ENCODE measurements at regions not wholly inside any gene's neighbourhood (a gene's known extent, or its start where the extent isn't known, plus 50 kb on each side); places are given as distances from the start of the nearest gene placed in this dataset.

- TF ChIP-seq, protein P1, sequence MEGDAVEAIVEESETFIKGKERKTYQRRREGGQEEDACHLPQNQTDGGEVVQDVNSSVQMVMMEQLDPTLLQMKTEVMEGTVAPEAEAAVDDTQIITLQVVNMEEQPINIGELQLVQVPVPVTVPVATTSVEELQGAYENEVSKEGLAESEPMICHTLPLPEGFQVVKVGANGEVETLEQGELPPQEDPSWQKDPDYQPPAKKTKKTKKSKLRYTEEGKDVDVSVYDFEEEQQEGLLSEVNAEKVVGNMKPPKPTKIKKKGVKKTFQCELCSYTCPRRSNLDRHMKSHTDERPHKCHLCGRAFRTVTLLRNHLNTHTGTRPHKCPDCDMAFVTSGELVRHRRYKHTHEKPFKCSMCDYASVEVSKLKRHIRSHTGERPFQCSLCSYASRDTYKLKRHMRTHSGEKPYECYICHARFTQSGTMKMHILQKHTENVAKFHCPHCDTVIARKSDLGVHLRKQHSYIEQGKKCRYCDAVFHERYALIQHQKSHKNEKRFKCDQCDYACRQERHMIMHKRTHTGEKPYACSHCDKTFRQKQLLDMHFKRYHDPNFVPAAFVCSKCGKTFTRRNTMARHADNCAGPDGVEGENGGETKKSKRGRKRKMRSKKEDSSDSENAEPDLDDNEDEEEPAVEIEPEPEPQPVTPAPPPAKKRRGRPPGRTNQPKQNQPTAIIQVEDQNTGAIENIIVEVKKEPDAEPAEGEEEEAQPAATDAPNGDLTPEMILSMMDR (IDR thresholded peaks at IDR 0.05; ENCODE audit: low read depth, low read length, poor library complexity, severe bottlenecking) = no peak
- no peak for TF ChIP-seq EZH2phosphoT487 (IDR thresholded peaks at IDR 0.05; ENCODE audit: borderline replicate concordance, low read length)
Observed at GRCh38 chr19:31723101-31723500, 373.9 kb upstream of the TSHZ3 start.
